CD4-positive, alpha-beta T cell treated with Interleukin-12 subunit alpha and Interleukin-12 subunit beta, for 1 hour (primary cell): ENCODE measurements at regions not wholly inside any gene's neighbourhood (a gene's known extent, or its start where the extent isn't known, plus 50 kb on each side); places are given as distances from the start of the nearest gene placed in this dataset.
"Not testable (repeated sequence)": the region's sequence is repeated elsewhere in the genome, so short reads cannot be mapped to it uniquely, and the experiment has no call there.

Source experiments
- DNase-seq: peaks from one replicate; pipeline ENCODE4 v3.0.0-alpha.2; 2020

- no peak for DNase-seq
Observed at GRCh38 chr3:153036846-153037245, 125.2 kb upstream of the RAP2B start.

GRCh38 chr3:153038367-153038766 is 123.7 kb upstream of the RAP2B start:
- DNase-seq = no peak

- no peak for DNase-seq
Observed at GRCh38 chr3:153038779-153039178, 123.2 kb upstream of the RAP2B start.

GRCh38 chr3:153041181-153041580 is 120.8 kb upstream of the RAP2B start:
- DNase-seq = no peak

DNA sequence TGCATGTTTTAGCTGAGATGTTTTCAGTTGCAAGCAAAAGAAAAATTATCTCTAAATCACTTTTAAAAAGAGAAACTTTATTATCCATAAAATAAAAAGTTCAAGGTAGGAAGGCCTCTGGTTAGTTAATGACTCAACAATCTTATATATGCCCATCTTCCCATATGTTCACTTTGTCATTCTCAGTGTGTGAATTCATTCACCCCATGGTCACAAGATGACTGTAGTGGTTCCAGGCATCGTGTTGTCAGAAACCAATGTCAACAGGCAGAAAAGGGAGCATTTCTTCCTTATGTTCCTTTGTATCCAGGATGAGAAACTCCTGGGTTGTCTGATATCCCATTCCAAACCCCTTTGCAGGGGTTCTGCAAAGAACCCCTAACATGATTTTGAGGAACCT is 119.9 kb upstream of the RAP2B start:
- no peak for DNase-seq

DNA sequence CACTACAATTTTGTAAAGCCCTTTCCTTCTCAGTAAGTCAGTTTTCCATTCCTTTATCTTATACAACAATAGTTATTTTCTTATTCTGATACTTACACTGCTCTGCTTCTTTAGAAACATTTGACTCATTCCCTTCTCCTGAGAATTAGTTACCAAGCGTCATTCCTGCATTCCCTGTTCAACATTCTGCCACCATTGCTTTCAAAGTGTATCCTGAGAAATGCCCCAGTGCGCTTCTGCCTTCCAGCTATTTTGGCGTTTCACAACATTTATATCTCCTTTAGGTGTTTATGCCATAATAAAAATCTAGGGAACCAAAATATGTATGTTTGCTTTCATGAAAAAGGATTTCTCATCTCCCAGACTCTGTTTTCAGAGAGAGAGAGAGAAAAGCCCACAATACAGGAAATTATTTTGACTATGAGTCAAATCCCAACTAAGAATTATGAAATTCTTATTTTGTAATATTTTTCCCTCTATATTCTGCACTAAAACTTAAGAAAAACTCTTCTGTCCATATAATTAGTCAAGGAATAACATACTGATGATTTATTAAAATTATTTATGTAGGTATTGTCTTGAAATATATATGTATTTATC is 118.2 kb upstream of the RAP2B start:
- no peak for DNase-seq

- DNase-seq = no peak
Observed at GRCh38 chr3:153045150-153045549, 116.9 kb upstream of the RAP2B start.

DNA sequence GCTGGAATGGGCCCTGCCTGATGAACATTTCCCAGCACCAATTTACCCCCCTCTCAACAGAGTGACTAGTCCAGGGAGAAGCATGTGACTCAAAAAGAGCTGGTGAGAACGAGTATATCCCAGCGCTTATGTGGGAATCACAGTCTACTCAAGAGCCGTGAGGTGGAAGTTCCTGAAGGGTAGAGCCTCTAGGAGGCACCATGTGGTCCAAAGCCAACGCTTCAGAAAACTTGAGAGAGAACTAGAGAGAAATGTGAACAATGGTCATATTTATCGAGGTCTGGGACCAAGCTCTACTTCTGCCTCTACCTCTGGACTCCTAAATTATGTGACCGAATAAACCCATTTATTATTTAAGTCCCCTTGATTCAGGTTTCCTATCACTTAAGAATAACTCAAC is 111.0 kb upstream of the RAP2B start:
- DNase-seq = no peak

DNA sequence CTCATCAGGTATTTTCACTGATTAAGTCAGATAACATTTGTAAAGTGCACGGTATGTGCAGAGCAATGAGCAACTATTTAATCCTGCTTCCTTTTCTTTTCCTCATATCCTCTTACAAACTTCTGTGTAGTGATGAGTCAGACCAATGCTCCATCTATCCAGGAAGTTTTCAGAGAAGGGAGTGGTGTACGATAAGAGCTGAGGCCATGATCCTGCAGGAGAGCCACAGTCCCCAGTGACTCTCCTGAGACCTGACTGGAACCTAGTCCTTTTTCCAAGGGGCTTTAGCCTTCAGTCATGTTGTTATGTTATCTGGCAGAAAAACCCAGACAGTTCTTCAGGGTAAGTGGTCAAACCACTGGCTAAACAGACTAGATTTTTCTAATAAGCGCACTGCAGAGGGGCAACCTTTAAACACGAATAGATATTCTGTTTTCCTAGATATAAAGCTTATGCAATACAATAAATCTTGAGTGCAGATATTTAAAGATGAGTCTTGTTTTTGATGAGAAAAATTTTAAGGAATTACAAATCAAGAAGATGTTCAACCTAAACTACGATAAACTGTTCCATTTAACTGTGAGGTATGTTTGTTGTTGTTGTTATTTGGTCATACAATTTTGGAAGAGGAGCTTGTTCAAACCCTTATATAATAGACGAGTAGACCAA is 110.5 kb upstream of the RAP2B start:
- no peak for DNase-seq

GRCh38 chr3:153052096-153052460 is 109.9 kb upstream of the RAP2B start:
- no peak for DNase-seq

DNA sequence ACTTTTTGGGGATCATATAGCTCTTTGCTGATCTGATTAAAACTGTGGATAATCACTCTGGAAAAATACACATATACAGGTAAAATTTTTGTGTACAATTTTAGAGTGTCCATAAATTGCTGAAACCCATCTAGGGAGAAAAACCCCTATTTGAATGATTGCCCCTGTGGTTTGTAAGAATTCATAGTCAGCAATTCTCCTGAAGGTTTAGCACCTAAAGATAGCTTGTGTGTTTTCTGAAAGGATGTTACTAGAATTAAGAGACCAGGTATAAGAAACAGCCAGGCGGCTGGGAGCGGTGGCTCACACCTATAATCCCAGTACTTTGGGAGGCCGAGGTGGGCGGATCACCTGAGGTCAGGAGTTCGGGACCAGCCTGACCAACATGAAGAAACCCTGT is 106.8 kb upstream of the RAP2B start:
- no peak for DNase-seq

- DNase-seq = no peak
Observed at GRCh38 chr3:153055779-153056178, 106.2 kb upstream of the RAP2B start.

- DNase-seq = not testable (repeated sequence)
Observed at GRCh38 chr3:153058031-153058688, 103.9 kb upstream of the RAP2B start.

GRCh38 chr3:153060346-153060745 is 101.7 kb upstream of the RAP2B start:
- DNase-seq = no peak

DNA sequence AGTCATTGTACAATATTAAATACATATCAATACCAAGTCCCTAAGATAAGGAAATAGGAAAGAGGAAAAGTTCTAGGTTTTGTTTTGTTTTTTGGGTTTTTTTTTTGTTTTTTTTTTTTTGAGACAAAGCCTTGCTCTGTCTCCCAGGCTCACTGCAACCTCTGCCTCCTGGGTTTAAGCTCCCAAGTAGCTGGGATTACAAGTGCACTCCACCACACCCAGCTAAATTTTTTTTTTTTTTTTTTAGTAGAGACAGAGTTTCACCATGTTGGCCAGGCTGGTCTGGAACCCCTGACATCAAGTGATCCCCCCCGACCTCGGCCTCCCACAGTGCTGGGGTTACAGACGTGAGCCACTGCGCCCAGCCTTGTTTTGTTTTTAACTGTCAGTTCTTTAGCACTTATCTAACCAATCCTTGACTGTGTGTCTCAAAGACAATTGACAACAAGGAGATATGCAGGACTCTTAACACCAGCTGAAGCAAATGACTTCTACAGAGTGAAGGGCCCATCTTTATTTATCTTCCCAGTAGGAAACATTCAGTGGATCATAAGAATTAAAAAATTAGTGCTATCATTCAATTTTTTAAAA is 100.0 kb upstream of the RAP2B start:
- no peak for DNase-seq

- no peak for DNase-seq
Observed at GRCh38 chr3:153063337-153063736, 98.7 kb upstream of the RAP2B start.

- no peak for DNase-seq
Observed at GRCh38 chr3:153066983-153067382, 95.0 kb upstream of the RAP2B start.

DNA sequence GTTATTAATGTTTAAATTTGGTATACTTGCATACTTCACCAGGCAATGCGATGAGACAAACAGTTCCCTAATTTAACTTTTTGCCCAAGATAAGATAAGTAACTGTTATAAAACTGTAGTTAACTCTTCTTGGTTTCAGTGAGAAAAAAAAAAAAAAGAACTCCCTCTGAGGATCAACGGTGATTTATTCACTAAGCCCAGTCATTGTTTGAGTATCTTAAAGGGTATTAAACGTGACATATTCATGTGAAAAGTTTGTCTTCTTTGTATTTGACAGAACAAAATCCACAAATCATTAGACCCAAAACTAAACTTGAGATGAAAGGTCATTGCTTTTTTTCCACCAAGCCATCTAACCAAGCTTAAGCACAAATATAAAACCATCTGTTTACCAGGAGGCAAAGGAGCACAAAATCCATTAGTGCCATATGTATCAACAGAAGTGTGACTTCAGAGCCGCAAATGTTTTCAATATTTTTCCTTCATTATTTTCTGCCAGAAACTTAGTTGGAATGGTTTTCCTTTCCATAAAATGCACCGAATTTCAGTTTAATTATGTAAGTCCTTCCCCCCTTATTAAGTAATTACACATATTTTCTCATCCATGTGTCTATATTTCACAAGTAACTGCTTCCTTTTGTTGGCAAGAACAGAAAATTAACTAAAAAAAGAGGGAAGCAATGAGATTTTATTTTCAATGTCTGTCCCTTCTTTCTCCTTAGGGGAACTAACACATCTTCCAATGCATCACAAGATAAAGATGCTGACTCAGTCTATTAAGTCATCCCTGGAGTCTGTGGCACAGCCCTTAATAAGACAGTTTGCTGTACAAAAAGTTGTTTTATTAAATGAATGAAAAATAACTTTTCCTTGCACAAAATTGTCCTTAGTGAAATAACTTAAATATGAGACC is 92.2 kb upstream of the RAP2B start:
- DNase-seq = no peak

DNA sequence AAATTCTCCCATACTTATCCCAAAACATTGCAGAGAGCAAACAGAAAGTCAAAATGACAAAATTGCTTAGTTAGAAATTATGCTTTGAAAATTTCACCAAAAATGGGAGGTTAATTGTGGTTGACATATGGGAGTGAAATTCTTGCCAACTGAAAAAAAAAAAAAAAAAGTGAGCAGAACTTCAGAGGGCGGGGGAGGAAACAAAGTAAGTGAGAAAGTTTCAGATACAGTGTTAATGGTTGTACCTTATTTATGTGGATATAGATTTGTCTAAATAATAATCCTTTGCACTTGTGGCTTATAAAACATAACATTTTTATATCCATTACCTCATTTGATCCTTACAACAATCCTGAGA is 91.5 kb upstream of the RAP2B start:
- no peak for DNase-seq

- no peak for DNase-seq
Observed at GRCh38 chr3:153072382-153072781, 89.6 kb upstream of the RAP2B start.

DNA sequence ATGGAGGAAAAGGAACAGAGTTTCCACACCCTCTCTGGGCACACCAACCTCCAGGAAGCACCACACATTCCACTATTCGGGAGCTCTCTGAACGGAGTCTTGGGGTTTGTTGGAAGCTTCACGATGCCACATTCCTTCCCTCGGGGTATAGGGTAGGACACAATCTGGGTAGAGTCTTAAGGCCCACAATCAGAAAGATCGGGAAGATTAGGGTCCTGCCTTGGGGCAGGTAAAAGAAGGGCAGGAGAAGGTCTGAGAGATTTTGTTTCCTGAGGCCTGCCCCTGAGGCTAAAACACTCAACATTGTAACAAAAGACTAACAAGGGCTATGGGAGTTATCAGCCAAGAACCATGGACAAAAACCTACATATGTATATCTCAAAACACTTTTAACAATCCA is 89.2 kb upstream of the RAP2B start:
- DNase-seq = no peak

DNA sequence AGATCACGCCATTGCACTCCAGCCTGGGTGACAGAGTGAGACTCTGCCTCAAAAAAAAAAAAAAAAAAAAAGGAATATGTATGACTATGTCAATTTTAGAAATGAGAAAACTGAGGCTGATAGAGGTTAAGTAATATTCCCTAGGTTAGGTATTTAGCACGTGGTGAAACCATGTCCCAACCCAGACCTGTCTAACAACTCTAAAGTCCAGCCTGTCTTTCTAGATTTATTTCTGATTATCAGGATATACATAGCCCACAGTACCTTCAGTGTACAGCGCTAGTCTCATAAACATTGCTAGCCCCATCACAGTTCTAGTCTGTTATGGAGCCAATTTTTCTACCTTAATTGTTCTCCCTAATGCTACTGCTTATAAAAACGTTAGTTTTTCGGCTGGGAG is 88.4 kb upstream of the RAP2B start:
- DNase-seq = no peak

DNA sequence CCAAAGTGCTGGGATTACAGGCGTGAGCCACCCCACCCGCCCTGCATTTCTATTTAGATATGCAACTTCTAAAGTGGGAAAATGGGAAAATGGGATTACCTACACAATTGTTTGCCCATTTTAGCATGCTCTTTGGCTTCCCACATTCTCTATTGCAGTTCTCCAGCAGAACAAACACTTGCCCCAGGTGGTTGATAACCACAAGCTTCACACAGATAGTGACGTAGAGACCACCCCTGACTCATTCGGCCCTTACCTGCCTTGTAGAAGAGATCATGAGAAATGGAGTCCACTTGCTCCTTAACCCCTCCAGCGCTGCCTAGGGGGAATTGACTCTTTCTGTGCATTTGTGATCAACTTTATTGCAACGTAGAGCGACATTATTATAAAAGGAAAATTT is 83.2 kb upstream of the RAP2B start:
- DNase-seq = no peak
